GM18508 (cell line): ENCODE measurements at regions not wholly inside any gene's neighbourhood (a gene's known extent, or its start where the extent isn't known, plus 50 kb on each side); places are given as distances from the start of the nearest gene placed in this dataset.

Experiments
- ATAC-seq: cut with Tn5 transposase; IDR thresholded peaks from one replicate; pipeline ENCODE4 v1.9.1; 2021; ENCODE audit warnings: moderate number of reproducible peaks; ENCODE audit not compliant: insufficient read depth, unreplicated experiment

DNA sequence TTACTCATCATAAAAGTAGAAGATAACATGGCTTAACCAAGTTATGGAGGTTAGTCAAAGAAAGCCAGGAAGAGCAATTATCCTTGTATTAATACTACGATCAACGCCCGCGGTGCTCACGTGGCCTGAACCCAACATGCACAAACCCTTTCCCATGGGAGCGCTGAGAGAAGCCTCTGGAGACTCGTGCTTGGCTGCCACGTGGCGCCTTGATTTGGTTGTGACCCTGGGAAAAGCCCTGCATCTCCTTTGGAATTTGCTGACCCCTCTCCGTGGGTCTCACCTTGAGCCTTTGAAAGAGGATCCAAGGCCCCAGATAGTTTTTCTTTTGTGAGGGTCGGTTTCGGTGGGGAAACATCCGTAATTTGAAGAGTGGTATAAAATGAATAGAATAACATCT is 255.6 kb downstream of the DCDC2C start:
- no peak for ATAC-seq

DNA sequence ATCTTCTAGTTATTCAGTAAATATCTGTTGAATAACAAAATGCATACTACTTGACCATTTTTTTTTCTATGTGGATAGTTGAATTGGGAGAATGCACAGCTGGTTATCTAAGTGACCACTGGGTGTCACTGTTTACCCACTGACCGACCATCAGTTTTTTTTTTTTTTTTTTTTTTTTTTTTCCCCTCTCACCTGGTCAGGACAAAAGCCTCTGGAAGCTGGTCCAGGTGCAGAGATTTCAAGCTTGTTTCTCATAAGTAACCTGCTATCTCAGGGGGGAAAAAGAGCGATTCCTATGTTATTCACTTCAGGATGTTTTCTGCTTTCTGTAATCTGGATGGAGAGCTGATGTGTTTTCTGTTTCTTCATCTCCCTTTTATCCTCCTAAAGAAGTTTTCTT is 256.0 kb downstream of the DCDC2C start:
- ATAC-seq = no peak

DNA sequence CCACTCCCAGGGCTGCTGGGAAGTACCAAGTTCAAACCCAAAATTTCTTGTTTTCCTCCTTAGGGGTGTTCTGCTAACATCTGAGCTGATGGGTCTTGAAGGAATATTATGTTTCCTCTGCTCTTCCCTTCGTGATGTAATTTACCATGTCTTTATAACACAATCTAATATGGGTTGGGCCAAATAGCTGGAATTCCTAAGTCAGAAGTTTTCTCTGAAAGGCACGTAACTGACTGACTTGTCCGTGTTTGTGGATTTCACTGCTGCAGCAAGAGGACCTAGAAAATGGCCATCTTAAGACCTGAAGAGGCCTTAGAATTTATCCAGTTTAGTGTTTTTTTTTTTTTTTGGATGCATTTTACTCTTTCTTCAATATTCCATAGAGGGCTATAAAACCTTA is 256.7 kb downstream of the DCDC2C start:
- no peak for ATAC-seq

DNA sequence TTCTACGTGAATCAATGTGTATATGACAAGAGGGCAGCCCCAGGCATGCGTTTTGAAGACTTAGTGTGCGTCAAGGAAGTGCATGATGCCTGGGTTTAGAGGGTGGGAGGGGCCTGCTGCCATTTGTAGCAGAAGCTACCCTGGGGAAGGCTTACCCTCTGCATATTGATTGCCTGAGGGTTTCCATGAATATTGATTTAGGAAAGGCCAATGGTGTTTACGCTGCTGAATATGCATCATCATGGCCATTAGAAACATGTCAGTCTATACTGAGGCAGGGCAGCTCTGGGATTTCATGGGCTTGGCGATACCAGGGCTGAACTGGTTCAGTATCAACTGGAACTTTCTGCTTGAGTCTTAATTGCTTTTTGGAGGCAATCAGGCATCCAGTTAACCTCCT is 259.3 kb downstream of the DCDC2C start:
- ATAC-seq = no peak

DNA sequence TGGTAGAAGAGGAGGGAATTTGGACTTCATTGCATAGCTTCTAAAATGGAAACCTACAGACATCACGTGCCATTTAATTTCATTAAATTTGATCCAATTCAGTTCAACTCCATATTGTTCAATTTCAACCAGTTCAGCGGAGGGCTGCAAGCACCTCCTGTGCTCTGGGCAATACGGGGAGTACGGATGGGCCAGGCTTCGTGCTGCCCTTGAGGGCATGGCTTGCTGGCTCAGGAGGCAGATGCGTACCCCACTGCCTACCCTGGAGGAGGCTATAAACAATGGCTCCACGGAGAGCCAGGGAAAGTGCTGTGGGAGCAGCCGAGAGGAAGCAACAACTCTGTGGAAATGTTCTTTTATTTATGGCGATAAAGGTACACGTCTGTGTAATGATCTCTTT is 261.8 kb downstream of the DCDC2C start:
- no peak for ATAC-seq

DNA sequence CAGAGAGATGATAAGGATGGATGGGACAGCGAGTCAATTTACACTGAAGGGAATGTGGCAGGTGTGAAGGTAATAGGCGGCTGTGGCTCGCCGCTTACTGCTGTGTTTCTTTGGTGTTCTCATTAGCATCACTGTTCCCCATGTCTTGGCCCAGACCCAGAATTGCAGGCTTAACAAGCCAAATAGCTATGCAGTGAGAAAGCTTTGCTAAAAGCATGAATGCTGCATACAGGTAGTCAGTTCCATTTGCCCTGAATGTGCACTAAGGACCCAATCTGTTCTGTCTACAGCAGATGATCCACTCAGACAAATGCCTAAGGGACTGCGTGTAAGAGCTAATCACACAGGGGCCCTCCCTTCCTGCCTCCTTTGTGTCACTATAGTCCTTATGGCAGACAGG is 262.6 kb downstream of the DCDC2C start:
- no peak for ATAC-seq

DNA sequence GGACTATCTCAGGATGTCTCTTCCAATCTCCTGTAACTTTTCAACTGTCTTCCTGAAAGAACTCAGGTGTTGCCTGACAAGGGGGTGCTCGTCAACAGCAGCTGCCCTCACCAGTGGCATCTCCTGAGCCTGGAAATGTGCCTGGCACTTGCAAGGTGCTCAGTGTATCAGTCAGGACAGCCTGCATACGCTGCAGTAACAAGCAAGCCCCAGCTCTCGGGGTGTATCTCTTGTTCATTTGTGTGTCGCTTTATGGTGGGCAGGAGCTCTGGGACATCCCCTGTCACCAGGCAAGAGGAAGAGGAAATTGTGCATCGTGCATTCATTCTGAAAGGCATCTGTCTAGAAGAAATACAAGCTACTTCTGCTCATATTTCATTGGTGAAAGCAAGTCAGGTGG is 263.1 kb downstream of the DCDC2C start:
- no peak for ATAC-seq

DNA sequence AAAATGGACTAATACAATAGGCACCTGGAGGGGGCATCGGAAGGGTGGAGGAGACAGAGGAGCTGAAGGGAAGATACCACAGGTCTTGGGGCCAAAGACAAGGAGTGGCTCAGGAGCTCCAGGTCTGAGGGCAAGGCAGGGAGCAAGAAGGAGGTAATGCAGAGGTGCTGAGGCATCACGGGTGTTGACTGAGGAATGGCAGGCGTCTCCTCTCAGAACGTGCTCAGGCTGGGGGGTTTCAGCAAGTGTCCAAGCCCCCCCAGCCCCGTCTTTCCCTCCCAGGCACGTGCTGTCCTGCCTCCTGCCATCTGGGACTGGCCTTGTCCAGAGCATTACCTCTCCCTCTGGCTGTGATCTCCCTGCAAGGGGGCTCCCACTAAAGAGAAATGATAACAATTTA is 265.4 kb downstream of the DCDC2C start:
- no peak for ATAC-seq

DNA sequence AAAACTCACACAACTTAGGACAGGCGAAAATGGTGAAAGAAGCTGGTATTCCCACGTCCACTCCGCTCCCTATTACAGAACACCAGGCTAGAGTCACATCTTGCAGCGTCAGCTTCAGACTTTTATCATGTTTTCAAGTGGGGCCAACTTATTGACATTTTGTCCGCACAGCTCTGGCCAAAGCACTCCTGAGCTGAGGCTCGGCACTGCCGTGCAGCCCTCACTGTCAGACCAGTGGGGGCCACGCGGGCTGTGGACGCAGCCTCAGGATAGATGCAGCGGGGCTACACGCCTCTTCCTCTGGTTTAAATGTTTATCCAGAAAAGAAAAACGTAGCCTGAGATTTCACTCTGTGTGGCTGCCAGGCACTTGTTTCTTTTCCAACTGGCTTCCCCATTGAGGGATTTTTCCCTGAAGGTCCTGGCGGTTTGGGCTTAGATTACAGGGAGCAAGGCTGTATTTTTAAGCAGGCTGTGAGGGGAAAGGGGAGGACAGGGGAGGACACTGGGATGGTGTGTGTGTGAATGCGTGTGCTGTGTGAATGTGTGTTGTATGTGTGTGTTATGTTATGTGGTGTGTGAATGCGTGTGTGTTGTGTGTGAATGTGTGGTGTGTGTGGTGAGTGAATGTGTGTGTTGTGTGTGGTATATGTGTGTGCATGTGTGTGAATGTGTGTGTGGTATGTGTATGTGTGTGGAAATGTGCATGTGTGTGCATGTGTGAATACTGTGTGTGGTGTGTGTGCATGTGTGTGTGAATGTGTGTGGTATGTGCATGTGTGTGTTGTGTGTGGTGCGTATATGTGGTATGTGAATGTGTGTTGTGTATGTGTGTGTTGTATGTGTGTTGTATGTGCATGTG is 267.6 kb downstream of the DCDC2C start:
- ATAC-seq = no peak

DNA sequence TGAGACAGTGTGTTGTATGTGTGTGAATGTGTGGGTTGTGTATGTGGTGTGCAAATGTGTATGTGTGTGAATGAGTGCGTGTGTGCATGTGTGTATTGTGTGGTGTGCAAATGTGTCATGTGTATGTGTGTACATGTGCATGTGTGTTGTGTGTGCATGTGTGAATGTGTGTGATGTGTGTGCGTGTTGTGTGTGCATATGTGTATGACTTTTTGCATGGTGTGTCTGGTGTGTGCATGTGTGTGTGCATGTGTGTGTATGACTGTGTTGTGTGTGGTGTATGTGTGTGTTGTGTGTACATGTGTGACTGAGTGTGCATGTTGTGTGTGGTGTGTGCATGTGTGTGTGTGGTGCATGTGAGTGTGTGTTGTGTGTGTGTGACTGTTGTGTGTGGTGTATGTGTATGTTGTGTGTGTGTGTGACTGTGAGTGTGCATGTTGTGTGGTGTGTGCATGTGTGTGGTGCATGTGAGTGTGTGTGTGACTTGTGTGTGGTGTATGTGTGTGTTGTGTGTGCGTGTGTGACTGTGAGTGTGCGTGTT is 268.3 kb downstream of the DCDC2C start:
- no peak for ATAC-seq

DNA sequence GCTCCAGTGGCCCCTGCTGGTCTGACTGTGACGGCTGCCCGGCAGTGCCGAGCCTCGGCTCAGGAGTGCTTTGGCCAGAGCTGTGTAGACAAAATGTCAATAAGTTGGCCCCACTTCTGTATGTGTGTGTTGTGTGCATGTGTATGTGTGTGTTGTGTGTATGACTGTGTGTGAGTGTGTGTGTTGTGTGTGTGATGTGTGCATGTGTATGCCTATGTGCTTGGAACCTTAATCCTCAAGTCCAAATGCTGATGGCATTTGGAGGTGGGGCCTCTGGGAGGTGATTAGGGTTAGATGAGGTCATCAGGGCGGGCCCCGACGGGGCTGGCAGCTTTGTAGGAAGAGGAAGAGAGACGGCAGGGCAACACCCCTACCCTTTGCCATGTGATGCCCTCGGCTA is 269.0 kb downstream of the DCDC2C start:
- ATAC-seq = no peak

DNA sequence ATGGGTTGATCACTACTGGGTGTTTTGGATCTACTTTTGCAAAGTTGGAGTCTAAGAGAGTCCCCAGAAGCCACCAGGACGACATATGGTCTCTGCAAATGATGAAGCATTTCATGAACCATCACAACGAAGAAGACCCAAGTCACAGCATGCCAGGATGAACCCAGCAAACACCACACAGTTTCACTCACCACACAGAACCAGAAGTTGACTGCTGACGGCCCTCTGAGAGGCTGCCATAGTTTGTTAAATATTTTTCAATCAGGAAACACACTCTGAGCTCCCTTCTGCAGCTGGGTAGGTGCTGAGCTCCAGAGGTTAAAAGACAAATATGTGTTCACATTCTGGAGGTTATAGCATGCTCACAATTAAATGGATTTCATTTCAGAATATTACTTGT is 271.4 kb downstream of the DCDC2C start:
- ATAC-seq = no peak

DNA sequence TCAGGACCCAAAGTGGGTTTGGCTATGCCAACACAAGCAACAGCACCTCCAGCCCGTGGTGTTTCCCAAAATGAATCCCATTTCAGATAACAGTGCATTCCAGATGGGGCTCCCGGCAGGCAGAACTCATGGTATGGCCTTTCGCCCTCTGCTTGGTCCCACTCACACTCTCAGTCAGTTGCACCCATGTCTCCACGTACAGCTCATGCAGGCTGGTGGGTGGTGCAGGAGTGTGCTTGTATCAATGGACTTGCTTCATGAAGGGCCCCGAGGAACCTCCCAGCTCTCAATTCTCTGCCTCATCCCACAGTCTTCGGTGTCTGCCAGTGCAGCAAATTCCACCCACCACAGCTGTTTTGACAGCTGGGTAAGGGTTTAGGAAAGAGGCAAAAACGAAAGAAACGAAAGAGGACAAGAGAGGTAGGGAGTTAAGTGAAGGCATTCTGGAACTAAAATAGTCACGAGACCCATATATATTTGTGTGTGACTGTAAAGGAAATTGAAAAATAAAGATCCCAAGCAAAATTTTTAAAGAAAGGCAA is 278.1 kb downstream of the DCDC2C start:
- ATAC-seq = no peak

DNA sequence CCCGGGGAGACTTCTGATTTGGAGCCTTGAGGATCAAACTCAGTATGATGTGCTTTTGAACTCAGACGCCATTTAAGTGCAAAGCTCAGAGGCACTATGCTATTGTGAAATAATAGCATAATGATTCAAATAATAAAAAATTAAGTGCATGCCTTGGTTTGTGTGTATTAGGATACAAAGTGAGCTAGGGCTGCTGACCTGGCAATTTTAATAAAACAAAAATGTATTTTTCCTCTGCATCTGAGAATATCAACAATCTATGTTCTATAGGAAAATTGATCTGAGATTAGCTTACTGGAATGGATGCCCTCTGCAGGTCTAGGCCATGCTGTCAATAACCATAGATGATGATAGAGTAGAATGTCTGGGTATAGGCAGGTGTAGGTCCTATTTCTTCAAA is 278.8 kb downstream of the DCDC2C start:
- no peak for ATAC-seq

DNA sequence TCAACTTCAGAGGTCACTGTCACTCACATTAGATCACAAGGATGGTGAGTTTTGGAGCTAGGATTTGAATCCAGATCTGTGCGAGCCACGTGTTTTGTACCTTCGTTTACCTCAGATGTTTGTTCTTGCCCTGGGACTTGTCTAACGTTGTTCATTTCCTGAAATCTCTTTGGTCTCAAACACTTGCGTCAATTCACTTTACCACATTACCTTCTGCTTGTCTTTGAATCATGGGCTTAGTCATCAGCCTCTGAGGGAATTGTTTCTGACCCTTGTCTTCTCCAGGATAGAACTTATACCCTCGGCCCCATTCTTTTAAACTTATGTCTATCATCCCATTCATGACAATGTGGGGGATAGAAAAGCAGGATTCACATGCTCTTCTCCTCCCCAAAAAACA is 282.7 kb downstream of the DCDC2C start:
- no peak for ATAC-seq

DNA sequence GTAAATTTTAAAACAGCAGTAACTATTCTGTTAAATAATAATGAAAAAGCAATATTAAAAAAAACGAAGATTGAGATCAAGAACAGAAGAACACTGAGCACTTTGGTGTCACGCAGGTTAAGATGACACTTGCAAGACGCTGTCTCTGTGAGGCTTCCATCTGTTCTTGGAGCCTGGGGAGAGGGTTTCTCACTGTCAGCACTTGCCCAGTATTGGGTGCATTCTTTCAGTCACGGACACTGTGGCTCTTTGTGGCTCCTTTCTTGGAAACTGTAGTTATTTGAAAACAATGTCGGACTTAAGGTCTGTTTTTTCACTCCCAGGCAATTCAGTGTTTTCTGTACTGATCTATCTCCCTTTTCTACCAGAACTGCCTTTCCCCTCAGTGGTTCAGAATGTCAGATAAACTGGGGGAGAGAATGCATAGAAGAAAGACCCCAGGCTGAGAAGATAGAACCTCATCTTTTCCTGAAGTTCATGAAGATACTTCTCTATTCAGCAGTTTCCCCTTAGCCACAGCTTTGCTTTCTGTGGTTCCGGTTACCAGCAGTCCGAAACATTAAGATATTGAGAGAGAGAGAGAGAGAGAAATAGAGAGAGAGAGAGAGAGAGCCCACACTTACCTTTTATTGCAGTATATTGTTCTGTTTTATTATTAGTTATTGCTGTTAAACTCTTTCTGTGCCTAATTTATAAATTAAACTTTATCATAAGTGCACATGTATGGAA is 283.3 kb downstream of the DCDC2C start:
- no peak for ATAC-seq

DNA sequence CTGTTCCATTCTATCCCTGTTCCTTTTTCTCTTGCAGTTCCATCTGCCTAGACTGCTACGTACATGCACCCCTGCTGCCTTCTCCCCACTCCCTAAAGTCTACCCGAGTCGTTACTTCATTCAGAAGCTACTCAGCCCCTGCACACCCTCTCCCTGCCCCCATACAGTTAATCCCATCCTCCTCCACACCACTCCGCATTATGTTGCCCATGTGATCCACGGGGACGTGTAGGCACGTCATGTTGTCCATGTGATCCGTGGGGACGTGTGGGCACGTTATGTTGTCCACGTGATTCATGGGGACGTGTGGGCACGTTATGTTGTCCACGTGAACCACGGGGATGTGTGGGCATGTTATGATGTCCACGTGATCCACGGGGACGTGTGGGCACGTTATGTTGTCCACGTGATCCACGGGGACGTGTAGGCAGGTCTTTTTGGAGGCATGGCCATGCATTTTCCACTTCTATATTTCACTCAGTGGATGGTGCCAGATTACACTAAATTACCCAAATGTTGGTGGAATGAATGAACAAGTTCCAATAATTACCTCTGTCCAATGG is 299.5 kb downstream of the DCDC2C start:
- ATAC-seq = no peak

DNA sequence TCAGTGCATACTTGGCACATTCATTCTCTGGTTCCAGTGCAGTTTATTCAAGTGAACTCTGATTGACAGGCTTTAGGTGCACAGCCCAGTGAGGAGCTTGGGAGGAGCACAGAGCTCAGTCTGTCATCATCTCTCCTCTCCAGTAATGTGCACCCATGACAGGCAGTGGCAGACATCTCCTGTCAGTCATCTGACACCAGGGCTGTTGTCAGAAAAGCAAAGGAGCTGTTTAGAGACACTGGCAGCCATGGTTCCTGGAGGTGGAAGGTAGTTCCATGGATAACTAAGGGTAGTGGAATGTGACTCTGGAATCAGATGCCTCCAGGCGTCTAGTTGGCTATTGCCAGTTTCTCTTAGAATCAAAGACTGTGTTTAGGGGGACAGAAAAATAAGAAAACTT is 308.8 kb downstream of the DCDC2C start:
- no peak for ATAC-seq

DNA sequence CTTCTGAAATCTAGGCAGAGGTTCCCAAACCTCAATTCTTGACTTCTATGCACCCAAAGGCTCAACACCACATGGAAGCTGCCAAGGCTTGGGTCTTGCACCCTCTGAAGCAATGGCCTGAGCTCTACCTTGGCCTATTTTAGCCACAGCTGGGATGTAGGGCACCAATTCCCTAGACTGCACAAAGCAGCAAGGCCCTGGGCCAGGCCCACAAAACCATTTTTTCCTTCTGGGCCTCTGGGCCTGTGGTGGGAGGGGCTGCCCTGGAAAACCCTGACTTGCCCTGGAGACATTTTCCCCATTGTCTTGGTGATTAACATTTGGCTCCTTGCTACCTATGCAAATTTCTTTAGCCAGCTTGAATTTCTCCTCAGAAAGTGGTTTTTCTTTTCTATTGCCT is 315.2 kb downstream of the DCDC2C start:
- ATAC-seq = no peak

DNA sequence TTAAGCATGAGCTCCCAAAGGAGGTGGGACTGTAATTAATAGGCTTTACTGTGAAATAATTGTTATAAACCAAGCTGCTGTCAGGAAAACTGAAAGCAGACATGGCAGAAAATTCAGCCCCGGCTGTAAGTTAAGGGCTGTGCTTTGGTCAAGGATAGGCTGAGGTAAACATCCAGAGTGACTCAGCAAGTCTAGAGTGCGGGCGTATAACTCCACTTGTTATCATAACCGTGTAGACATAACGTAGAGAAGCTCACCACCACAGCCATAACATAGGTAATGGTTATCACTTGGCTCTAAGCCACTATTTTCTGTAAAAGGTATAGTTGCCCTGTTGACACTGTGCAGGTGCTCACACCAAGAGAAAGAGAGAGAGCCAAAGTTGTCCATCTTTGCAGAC is 316.8 kb downstream of the DCDC2C start:
- no peak for ATAC-seq

DNA sequence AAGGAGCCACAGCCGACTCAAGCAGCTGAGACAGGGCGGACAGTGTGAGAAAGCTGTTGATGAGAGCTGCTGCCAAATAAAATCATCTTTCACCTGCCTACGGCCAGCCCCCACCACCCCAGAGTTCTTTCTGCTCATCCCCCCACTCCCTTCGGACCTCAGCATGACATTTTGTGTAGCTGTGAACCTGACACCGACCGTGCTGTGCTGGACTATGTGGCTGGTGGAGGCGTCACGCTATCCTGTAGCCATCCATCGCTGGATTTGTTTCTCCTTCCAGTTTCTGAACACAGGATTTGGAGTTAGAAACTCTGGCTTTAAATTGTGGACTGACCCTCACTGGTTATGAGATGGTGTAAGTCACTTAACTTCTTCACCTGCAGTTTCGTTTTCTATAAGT is 317.3 kb downstream of the DCDC2C start:
- ATAC-seq = no peak
